Transverse colon (tissue), 4 donors: ENCODE measurements at regions not wholly inside any gene's neighbourhood (a gene's known extent, or its start where the extent isn't known, plus 50 kb on each side); places are given as distances from the start of the nearest gene placed in this dataset.

ENCODE experiments used
- DNase-seq: peaks from one replicate; pipeline ENCODE4 v3.0.0-alpha.2; 2019
- H3K27ac ChIP-seq, 4 donors: fragments of 200-600 bp; sonication (generic); 2 replicates each; pipeline ENCODE4 v1.5.1; 2016 to 2018; ENCODE audit warnings: inconsistent platforms in 4 of 4
- H3K27me3 ChIP-seq: fragments of 200-600 bp; sonication (generic); 2 replicates; pipeline ENCODE4 v1.5.1; 2017; ENCODE audit warnings: inconsistent platforms
- H3K36me3 ChIP-seq, 4 donors: fragments of 200-600 bp; sonication (generic); 2 replicates each; pipeline ENCODE4 v1.5.1; 2017 to 2019; ENCODE audit warnings: inconsistent platforms in 4 of 4
- H3K4me1 ChIP-seq, 4 donors: fragments of 200-600 bp; sonication (generic); 2 replicates each; pipeline ENCODE4 v1.5.1; 2017 to 2020; ENCODE audit warnings: inconsistent platforms in 4 of 4
- H3K4me3 ChIP-seq, 4 donors: fragments of 200-600 bp; sonication (generic); 1 replicate in 1 of 4; 2 replicates in 3 of 4; pipeline versions ENCODE4 v1.5.1 to v1.6.1; 2017 to 2019; ENCODE audit warnings: inconsistent platforms in 4 of 4
- H3K9me3 ChIP-seq, 2 donors: fragments of 200-600 bp; sonication (generic); 2 replicates each; pipeline ENCODE4 v1.5.1; 2017 to 2019; ENCODE audit warnings: inconsistent platforms in 2 of 2
- CTCF ChIP-seq, 5 experiments: fragments of 200-600 bp in 3 of 5; fragments of 450-650 bp in 2 of 5; sonication (generic) in 3 of 5; IDR thresholded peaks; 1 replicate in 2 of 5; 2 replicates in 3 of 5; pipeline ENCODE4 v1.5.1; 2016 to 2017; ENCODE audit warnings: antibody characterized with exemption in 5 of 5, inconsistent platforms in 3 of 5, mild to moderate bottlenecking in 2 of 5, moderate library complexity in 1 of 5
- EP300 ChIP-seq: sonication (generic); formaldehyde crosslinking; IDR thresholded peaks from one replicate; pipeline ENCODE4 v1.6.1; 2017; ENCODE audit warnings: antibody characterized with exemption, low read depth
- POLR2A ChIP-seq: fragments of 450-650 bp; IDR thresholded peaks from one replicate; pipeline ENCODE4 v1.6.1; 2016; ENCODE audit warnings: antibody characterized with exemption, mild to moderate bottlenecking, moderate library complexity
- POLR2AphosphoS5 ChIP-seq, 3 donors: sonication (generic); formaldehyde crosslinking; IDR thresholded peaks; one replicate each; pipeline ENCODE4 v1.6.1; 2016; ENCODE audit warnings: antibody characterized with exemption in 3 of 3
- WGBS, 2 donors: methylation state at CpG; one replicate each; pipeline ENCODE4 v1.1.5; 2018; ENCODE audit warnings: low coverage in 1 of 2; 5-methylcytosine and 5-hydroxymethylcytosine counted together
- in situ Hi-C, 4 donors: fragments of 200-750 bp; cut with MboI; loops; one replicate each; pipeline versions ENCODE4 v1.15.0 to v1.15.1; 2017; ENCODE audit warnings: low sequenced_read_pairs in 3 of 4, low pct_ligation_motif_present in 1 of 4, low pct_unique_long_range_greater_than_20kb in 1 of 4
- intact Hi-C: fragments of 100-400 bp; cut with DNase I; formaldehyde crosslinking; loops from one replicate; pipeline ENCODE4 v1.15.1; 2023; ENCODE audit warnings: low total_unique reads

GRCh38 chr1:112040891-112041740, 51.6 kb upstream of the KCND3 start:
- Histone ChIP-seq H3K4me3 (no peak overlapping the region), H3K27me3 (no peaks in the 10 kb centered on the region), H3K27ac (no peak overlapping the region), H3K36me3 (no peaks in the 10 kb centered on the region), H3K4me1 (peaks cover 0 to 10% (median 0%) of the 10 kb centered on the region in 4 donors), H3K9me3 (no peaks in the 10 kb centered on the region)
- no peak for TF ChIP-seq CTCF (IDR thresholded peaks at IDR 0.05)
- no peak for TF ChIP-seq EP300
- no peak for DNase-seq
- intact Hi-C loops, result no loop called here
- WGBS, 2 donors, result 43 to 48% methylated on average over 5 to 7 of the region's 7 CpGs
- in situ Hi-C loops, result no loop called here

- H3K27ac ChIP-seq, result no peak overlapping the region
- DNase-seq, result no peak
- H3K27me3 ChIP-seq, result no peaks in the 10 kb centered on the region
- no peaks in the 10 kb centered on the region for H3K36me3 ChIP-seq
- no peaks in the 10 kb centered on the region for H3K9me3 ChIP-seq
- H3K4me1 ChIP-seq, result peaks cover 0 to 10% (median 0%) of the 10 kb centered on the region in 4 donors
- intact Hi-C loops (no loop called here), in situ Hi-C loops (no loop called here)
- H3K4me3 ChIP-seq, result no peak overlapping the region
- TF ChIP-seq EP300, result no peak
- TF ChIP-seq CTCF (IDR thresholded peaks at IDR 0.05), result no peak
- TF ChIP-seq POLR2AphosphoS5 (IDR thresholded peaks at IDR 0.05), result no peak
These were observed 54.4 kb upstream of the KCND3 start for GRCh38 chr1:112043901-112044300.

GRCh38 chr1:112044745-112045144, 55.3 kb upstream of the KCND3 start:
- no peak for TF ChIP-seq EP300
- TF ChIP-seq CTCF (IDR thresholded peaks at IDR 0.05), result no peak
- TF ChIP-seq POLR2AphosphoS5 (IDR thresholded peaks at IDR 0.05), result no peak
- TF ChIP-seq POLR2A, result no peak
- DNase-seq, result no peak
- Histone ChIP-seq H3K4me3 (no peak overlapping the region), H3K27ac (no peak overlapping the region), H3K36me3 (no peaks in the 10 kb centered on the region), H3K4me1 (peaks cover 0 to 10% (median 0%) of the 10 kb centered on the region in 4 donors), H3K9me3 (no peaks in the 10 kb centered on the region), H3K27me3 (no peaks in the 10 kb centered on the region)
- intact Hi-C loops (no loop called here), in situ Hi-C loops (no loop called here)
- 69 to 77% methylated on average over 2 to 3 of the region's 3 CpGs for WGBS, 2 donors

- no peak overlapping the region for H3K4me3 ChIP-seq
- H3K4me1 ChIP-seq, result peaks cover 0 to 2% (median 0%) of the 10 kb centered on the region in 4 donors
- no peaks in the 10 kb centered on the region for H3K36me3 ChIP-seq
- intact Hi-C loops, result no loop called here
- 80 to 84% methylated on average over 1 to 2 of the region's 2 CpGs for WGBS, 2 donors
- H3K27me3 ChIP-seq, result no peaks in the 10 kb centered on the region
- H3K9me3 ChIP-seq, result no peaks in the 10 kb centered on the region
- in situ Hi-C loops, result no loop called here
- TF ChIP-seq EP300 (no peak), CTCF (IDR thresholded peaks at IDR 0.05) (no peak), POLR2AphosphoS5 (IDR thresholded peaks at IDR 0.05) (no peak), POLR2A (no peak)
- no peak overlapping the region for H3K27ac ChIP-seq
- DNase-seq, result no peak
These were observed 57.2 kb upstream of the KCND3 start for GRCh38 chr1:112046630-112047029.
